Eye (tissue), 1 donor: ENCODE measurements at regions not wholly inside any gene's neighbourhood (a gene's known extent, or its start where the extent isn't known, plus 50 kb on each side); places are given as distances from the start of the nearest gene placed in this dataset.

Experiments used
- DNase-seq: peaks from one replicate; pipeline ENCODE4 v3.0.0-alpha.2; 2015

- DNase-seq = no peak
Observed at GRCh38 chr1:167145965-167146364, 52.1 kb downstream of the STYXL2 start.

GRCh38 chr1:167146903-167147539 lies 53.1 kb downstream of the STYXL2 start:
- DNase-seq = no peak

GRCh38 chr1:167148421-167148820 lies 54.5 kb downstream of the STYXL2 start:
- peak; percentile 68 for DNase-seq

GRCh38 chr1:167149793-167150491 lies 56.1 kb downstream of the STYXL2 start:
- no peak for DNase-seq

GRCh38 chr1:167150492-167150833 lies 56.6 kb downstream of the STYXL2 start:
- no peak for DNase-seq

GRCh38 chr1:167152192-167152876 lies 58.5 kb downstream of the STYXL2 start:
- peak; percentile 40 for DNase-seq

- no peak for DNase-seq
Observed at GRCh38 chr1:167156466-167156865, 62.6 kb downstream of the STYXL2 start.

GRCh38 chr1:167157114-167157513 lies 63.2 kb downstream of the STYXL2 start:
- DNase-seq = no peak

GRCh38 chr1:167158111-167158812 lies 62.4 kb upstream of the POU2F1 start:
- no peak for DNase-seq

- DNase-seq = no peak
Observed at GRCh38 chr1:167158813-167159275, 61.8 kb upstream of the POU2F1 start.

GRCh38 chr1:167159782-167160181 lies 60.9 kb upstream of the POU2F1 start:
- no peak for DNase-seq

GRCh38 chr1:167161242-167161641 lies 59.4 kb upstream of the POU2F1 start:
- no peak for DNase-seq

- DNase-seq = no peak
Observed at GRCh38 chr1:167161762-167162161, 58.9 kb upstream of the POU2F1 start.

- DNase-seq = no peak
Observed at GRCh38 chr1:167165219-167165618, 55.5 kb upstream of the POU2F1 start.

- DNase-seq = peak; percentile 90
Observed at GRCh38 chr1:167165948-167166689, 54.6 kb upstream of the POU2F1 start.

GRCh38 chr1:167166690-167167075 lies 54.0 kb upstream of the POU2F1 start:
- peak; percentile 55 for DNase-seq

GRCh38 chr1:167168424-167168823 lies 52.3 kb upstream of the POU2F1 start:
- DNase-seq = no peak

- DNase-seq = no peak
Observed at GRCh38 chr1:167169642-167170041, 51.0 kb upstream of the POU2F1 start.
